ENCODE measurements at regions not wholly inside any gene's neighbourhood (a gene's known extent, or its start where the extent isn't known, plus 50 kb on each side); places are given as distances from the start of the nearest gene placed in this dataset.
"Not testable (repeated sequence)": the region's sequence is repeated elsewhere in the genome, so short reads cannot be mapped to it uniquely, and the experiment has no call there.

- TF ChIP-seq REST (IDR thresholded peaks at IDR 0.05; ENCODE audit: low read depth, low read length) (no peak), JUND (IDR thresholded peaks at IDR 0.05) (no peak), TCF12 (IDR thresholded peaks at IDR 0.05) (no peak), GABPA (IDR thresholded peaks at IDR 0.05; ENCODE audit: low read depth) (no peak), SIN3A (IDR thresholded peaks at IDR 0.05; ENCODE audit: borderline replicate concordance, low read depth, low read length) (no peak), USF1 (IDR thresholded peaks at IDR 0.05; ENCODE audit: borderline replicate concordance, low read depth) (no peak), MAX (IDR thresholded peaks at IDR 0.05; ENCODE audit: low read depth) (no peak), POLR2AphosphoS5 (IDR thresholded peaks at IDR 0.05; ENCODE audit: low read depth, low read length) (no peak), MEF2A (IDR thresholded peaks at IDR 0.05; ENCODE audit: borderline replicate concordance, low read depth) (no peak), SMC3 (IDR thresholded peaks at IDR 0.05; ENCODE audit: low read depth, low read length) (no peak), YY1 (IDR thresholded peaks at IDR 0.05; ENCODE audit: low read depth) (no peak), CHD2 (IDR thresholded peaks at IDR 0.05; ENCODE audit: low read length, partially characterized antibody) (no peak), FOXM1 (IDR thresholded peaks at IDR 0.05; ENCODE audit: low read depth) (no peak), NFIC (IDR thresholded peaks at IDR 0.05; ENCODE audit: borderline replicate concordance) (no peak), ELF1 (IDR thresholded peaks at IDR 0.05) (no peak), PBX3 (IDR thresholded peaks at IDR 0.05) (no peak)
- no peak overlapping the region for H3K4me3 ChIP-seq (ENCODE audit: low read depth in 2 of 2, low read length in 1 of 2)
- H3K9ac ChIP-seq = no peak overlapping the region
- no peaks in the 10 kb centered on the region for H3K9me2 ChIP-seq
- no peaks in the 10 kb centered on the region for H3K36me3 ChIP-seq (replicated peaks in 1 of 2; ENCODE audit: control insufficient read depth in 1 of 2, insufficient read depth in 2 of 2, low read length in 1 of 2)
- 24% methylated on average over 2 of the region's 2 CpGs for WGBS (ENCODE audit: low lambda C conversion rate)
- no peaks in the 10 kb centered on the region for H3K4me1 ChIP-seq (ENCODE audit: control insufficient read depth in 1 of 2, insufficient read depth in 2 of 2, low read depth in 1 of 2, low read length in 1 of 2)
- no peak overlapping the region for H3K4me2 ChIP-seq
- no peaks in the 10 kb centered on the region for H3K9me3 ChIP-seq
- H4K20me1 ChIP-seq (ENCODE audit: insufficient read depth) = no peaks in the 10 kb centered on the region
- CTCF ChIA-PET = no interaction called here
- no peaks in the 10 kb centered on the region for H3K79me2 ChIP-seq (ENCODE audit: insufficient read depth)
- H3K27ac ChIP-seq (ENCODE audit: low read depth in 2 of 2, low read length in 1 of 2) = no peak overlapping the region
- POLR2A ChIA-PET = no interaction called here
- no peak for DNase-seq
- H2AFZ ChIP-seq (ENCODE audit: low read depth) = no peak overlapping the region
- no peaks in the 10 kb centered on the region for H3K27me3 ChIP-seq (ENCODE audit: insufficient read depth)
- no peaks in the 10 kb centered on the region for H3F3A ChIP-seq (replicated peaks; ENCODE audit: insufficient read depth)
Observed at GRCh38 chr6:15160812-15161211, 85.1 kb upstream of the JARID2 start.

GRCh38 chr6:15164855-15165254, 81.0 kb upstream of the JARID2 start:
- H3K27ac ChIP-seq (ENCODE audit: low read depth in 2 of 2, low read length in 1 of 2); H3K79me2 ChIP-seq (ENCODE audit: insufficient read depth); DNase-seq; H3K4me3 ChIP-seq (ENCODE audit: low read depth in 2 of 2, low read length in 1 of 2); H3K9me3 ChIP-seq; H3K9me2 ChIP-seq; POLR2A ChIA-PET; H4K20me1 ChIP-seq (ENCODE audit: insufficient read depth); H3K4me1 ChIP-seq (ENCODE audit: control insufficient read depth in 1 of 2, insufficient read depth in 2 of 2, low read depth in 1 of 2, low read length in 1 of 2); CTCF ChIA-PET; H3K9ac ChIP-seq; H3K36me3 ChIP-seq (replicated peaks in 1 of 2; ENCODE audit: control insufficient read depth in 1 of 2, insufficient read depth in 2 of 2, low read length in 1 of 2); H3K4me2 ChIP-seq; H3F3A ChIP-seq (replicated peaks; ENCODE audit: insufficient read depth); H2AFZ ChIP-seq (ENCODE audit: low read depth); H3K27me3 ChIP-seq (ENCODE audit: insufficient read depth): not testable (repeated sequence)
- WGBS (ENCODE audit: low lambda C conversion rate) = 86% methylated on average over 6 of the region's 6 CpGs

Measured in SK-N-SH (cell line).